ENCODE measurements at regions not wholly inside any gene's neighbourhood (a gene's known extent, or its start where the extent isn't known, plus 50 kb on each side); places are given as distances from the start of the nearest gene placed in this dataset.

- no peak for TF ChIP-seq CTCF (conservative IDR thresholded peaks at IDR 0.05; ENCODE audit: low read depth, low read length)
- no peak for DNase-seq (ENCODE audit: low read depth)
- H3K4me3 ChIP-seq (ENCODE audit: low read length) = no peak overlapping the region
Measured at GRCh38 chr14:76313303-76313702, 62.6 kb upstream of the ESRRB start.

- DNase-seq (ENCODE audit: low read depth) = no peak
Measured at GRCh38 chr14:76313852-76314251, 62.1 kb upstream of the ESRRB start.

GRCh38 chr14:76314521-76315034 is 61.4 kb upstream of the ESRRB start:
- no peak overlapping the region for H3K4me3 ChIP-seq (ENCODE audit: low read length)
- no peak for DNase-seq (ENCODE audit: low read depth)
- TF ChIP-seq CTCF (conservative IDR thresholded peaks at IDR 0.05; ENCODE audit: low read depth, low read length) = no peak

More at GRCh38 chr14:76313852-76314251, 62.1 kb upstream of the ESRRB start:
- no peak overlapping the region for H3K4me3 ChIP-seq (ENCODE audit: low read length)
- no peak for TF ChIP-seq CTCF (conservative IDR thresholded peaks at IDR 0.05; ENCODE audit: low read depth, low read length)

GRCh38 chr14:76320486-76320885 is 55.5 kb upstream of the ESRRB start:
- no peak for TF ChIP-seq CTCF (conservative IDR thresholded peaks at IDR 0.05; ENCODE audit: low read depth, low read length)
- no peak for DNase-seq (ENCODE audit: low read depth)
- no peak overlapping the region for H3K4me3 ChIP-seq (ENCODE audit: low read length)

GRCh38 chr14:76320975-76321374 is 55.0 kb upstream of the ESRRB start:
- H3K4me3 ChIP-seq (ENCODE audit: low read length) = no peak overlapping the region
- no peak for DNase-seq (ENCODE audit: low read depth)
- no peak for TF ChIP-seq CTCF (conservative IDR thresholded peaks at IDR 0.05; ENCODE audit: low read depth, low read length)

- no peak overlapping the region for H3K4me3 ChIP-seq (ENCODE audit: low read length)
- DNase-seq (ENCODE audit: low read depth) = no peak
- TF ChIP-seq CTCF (conservative IDR thresholded peaks at IDR 0.05; ENCODE audit: low read depth, low read length) = no peak
Measured at GRCh38 chr14:76322594-76323220, 53.2 kb upstream of the ESRRB start.

GRCh38 chr14:76323331-76324050 is 52.4 kb upstream of the ESRRB start:
- DNase-seq (ENCODE audit: low read depth) = no peak
- TF ChIP-seq CTCF (conservative IDR thresholded peaks at IDR 0.05; ENCODE audit: low read depth, low read length) = no peak
- no peak overlapping the region for H3K4me3 ChIP-seq (ENCODE audit: low read length)
